ENCODE measurements at regions not wholly inside any gene's neighbourhood (a gene's known extent, or its start where the extent isn't known, plus 50 kb on each side); places are given as distances from the start of the nearest gene placed in this dataset.

- Histone ChIP-seq H3K4me2 (ENCODE audit: low read length) (no peak overlapping the region), H3K36me3 (ENCODE audit: control insufficient read depth, low read length) (no peaks in the 10 kb centered on the region), H3K27me3 (ENCODE audit: control insufficient read depth, low read length) (no peaks in the 10 kb centered on the region; the same call in 1 of the 2 replicates), H4K20me1 (ENCODE audit: control insufficient read depth, insufficient read depth, low read depth, low read length) (no peaks in the 10 kb centered on the region), H3K9me2 (replicated peaks; ENCODE audit: control insufficient read depth, low read length) (no peaks in the 10 kb centered on the region), H3K79me2 (ENCODE audit: control insufficient read depth, low read length) (no peaks in the 10 kb centered on the region), H3K4me3 (ENCODE audit: low read length) (no peak overlapping the region), H3K9me3 (ENCODE audit: control insufficient read depth, insufficient read depth, low read length) (no peaks in the 10 kb centered on the region), H3K4me1 (ENCODE audit: control insufficient read depth, low read length) (no peaks in the 10 kb centered on the region), H3K27ac (ENCODE audit: low read depth, low read length) (no peak overlapping the region), H3F3A (ENCODE audit: control insufficient read depth, insufficient read depth) (no peaks in the 10 kb centered on the region)
- TF ChIP-seq CTCF (IDR thresholded peaks at IDR 0.05; ENCODE audit: low read depth, low read length, poor library complexity, severe bottlenecking) (no peak), EZH2phosphoT487 (IDR thresholded peaks at IDR 0.05; ENCODE audit: borderline replicate concordance, low read length) (no peak)
Observed at GRCh38 chr2:128455721-128456050, 137.0 kb upstream of the HS6ST1 start.

- no peaks in the 10 kb centered on the region for H3F3A ChIP-seq (ENCODE audit: control insufficient read depth, insufficient read depth)
- no peak overlapping the region for H3K4me3 ChIP-seq (ENCODE audit: low read length)
- H4K20me1 ChIP-seq (ENCODE audit: control insufficient read depth, insufficient read depth, low read depth, low read length) = no peaks in the 10 kb centered on the region
- TF ChIP-seq CTCF (IDR thresholded peaks at IDR 0.05; ENCODE audit: low read depth, low read length, poor library complexity, severe bottlenecking) (no peak), EZH2phosphoT487 (IDR thresholded peaks at IDR 0.05; ENCODE audit: borderline replicate concordance, low read length) (no peak)
- no peak overlapping the region for H3K27ac ChIP-seq (ENCODE audit: low read depth, low read length)
- H3K79me2 ChIP-seq (ENCODE audit: control insufficient read depth, low read length) = no peaks in the 10 kb centered on the region
- no peaks in the 10 kb centered on the region; the same call in 1 of the 2 replicates for H3K27me3 ChIP-seq (ENCODE audit: control insufficient read depth, low read length)
- H3K9me3 ChIP-seq (ENCODE audit: control insufficient read depth, insufficient read depth, low read length) = no peaks in the 10 kb centered on the region
- no peaks in the 10 kb centered on the region for H3K36me3 ChIP-seq (ENCODE audit: control insufficient read depth, low read length)
- no peaks in the 10 kb centered on the region for H3K4me1 ChIP-seq (ENCODE audit: control insufficient read depth, low read length)
- no peaks in the 10 kb centered on the region for H3K9me2 ChIP-seq (replicated peaks; ENCODE audit: control insufficient read depth, low read length)
- no peak overlapping the region for H3K4me2 ChIP-seq (ENCODE audit: low read length)
Observed at GRCh38 chr2:128456281-128456680, 137.6 kb upstream of the HS6ST1 start.

GRCh38 chr2:128457006-128457604 is 138.4 kb upstream of the HS6ST1 start:
- H3K4me1 ChIP-seq (ENCODE audit: control insufficient read depth, low read length) = no peaks in the 10 kb centered on the region
- no peak overlapping the region for H3K27ac ChIP-seq (ENCODE audit: low read depth, low read length)
- H3K9me2 ChIP-seq (replicated peaks; ENCODE audit: control insufficient read depth, low read length) = no peaks in the 10 kb centered on the region
- H3K79me2 ChIP-seq (ENCODE audit: control insufficient read depth, low read length) = no peaks in the 10 kb centered on the region
- no peak for TF ChIP-seq CTCF (IDR thresholded peaks at IDR 0.05; ENCODE audit: low read depth, low read length, poor library complexity, severe bottlenecking)
- TF ChIP-seq EZH2phosphoT487 (IDR thresholded peaks at IDR 0.05; ENCODE audit: borderline replicate concordance, low read length) = no peak
- no peaks in the 10 kb centered on the region for H3F3A ChIP-seq (ENCODE audit: control insufficient read depth, insufficient read depth)
- H3K4me2 ChIP-seq (ENCODE audit: low read length) = no peak overlapping the region
- no peak overlapping the region for H3K4me3 ChIP-seq (ENCODE audit: low read length)
- no peaks in the 10 kb centered on the region for H3K36me3 ChIP-seq (ENCODE audit: control insufficient read depth, low read length)
- H3K9me3 ChIP-seq (ENCODE audit: control insufficient read depth, insufficient read depth, low read length) = no peaks in the 10 kb centered on the region
- H3K27me3 ChIP-seq (ENCODE audit: control insufficient read depth, low read length) = no peaks in the 10 kb centered on the region; the same call in 1 of the 2 replicates
- no peaks in the 10 kb centered on the region for H4K20me1 ChIP-seq (ENCODE audit: control insufficient read depth, insufficient read depth, low read depth, low read length)

Measured in DOHH2 (cell line).